AG09309 (cell line): ENCODE measurements at regions not wholly inside any gene's neighbourhood (a gene's known extent, or its start where the extent isn't known, plus 50 kb on each side); places are given as distances from the start of the nearest gene placed in this dataset.

Experiments used
- DNase-seq: peaks from one replicate; pipeline ENCODE4 v3.0.0-alpha.2; 2010; ENCODE audit warnings: low read depth
- H3K4me3 ChIP-seq: 2 replicates; pipeline ENCODE4 v1.5.1; 2011; ENCODE audit warnings: mild to moderate bottlenecking, low read depth, low read length, moderate library complexity; ENCODE audit not compliant: control insufficient read depth
- TF ChIP-seq, protein P1 (sequence below): IDR thresholded peaks from 2 replicates; pipeline ENCODE4 v1.5.1; 2011; ENCODE audit warnings: mild to moderate bottlenecking, low read depth, low read length, inconsistent platforms; ENCODE audit not compliant: insufficient read depth, control insufficient read depth; ENCODE audit errors: missing control alignments

DNA sequence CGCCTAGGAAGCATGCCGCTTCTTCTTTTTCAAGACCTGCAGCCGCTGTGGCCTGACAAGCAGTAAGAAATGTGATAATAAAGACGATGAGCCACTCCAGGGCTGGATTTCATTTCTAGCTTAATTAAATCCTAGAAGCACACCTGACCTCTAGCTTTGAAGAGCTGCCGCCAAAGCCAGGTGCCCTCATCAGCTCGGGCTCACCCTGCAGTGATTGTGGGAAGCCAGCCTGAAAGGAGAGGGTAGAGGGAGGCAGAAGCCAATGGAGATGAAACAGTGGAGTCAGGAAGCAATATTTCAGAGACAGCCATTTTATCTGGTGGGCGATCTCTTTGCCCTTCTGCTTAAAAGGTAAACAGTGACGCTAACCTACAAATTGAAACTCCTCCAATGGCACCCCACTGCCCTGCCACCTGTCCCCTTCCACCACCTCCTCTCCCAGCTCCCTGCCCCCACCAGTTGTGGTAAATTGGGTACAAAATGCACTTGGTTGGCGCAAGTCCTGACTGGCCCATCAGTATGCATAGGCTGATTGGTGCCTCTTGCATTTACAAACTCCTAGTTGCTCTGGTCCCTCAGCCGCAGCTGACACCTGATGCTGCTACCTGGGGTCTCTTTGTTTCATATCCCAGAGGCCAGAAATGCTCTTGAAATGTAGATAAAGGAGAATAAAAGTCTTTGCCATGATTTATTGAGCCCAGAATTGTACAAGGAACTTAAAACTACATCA lies 385.3 kb downstream of the PDCD6IP start:
- no peak for DNase-seq
- TF ChIP-seq, protein P1, sequence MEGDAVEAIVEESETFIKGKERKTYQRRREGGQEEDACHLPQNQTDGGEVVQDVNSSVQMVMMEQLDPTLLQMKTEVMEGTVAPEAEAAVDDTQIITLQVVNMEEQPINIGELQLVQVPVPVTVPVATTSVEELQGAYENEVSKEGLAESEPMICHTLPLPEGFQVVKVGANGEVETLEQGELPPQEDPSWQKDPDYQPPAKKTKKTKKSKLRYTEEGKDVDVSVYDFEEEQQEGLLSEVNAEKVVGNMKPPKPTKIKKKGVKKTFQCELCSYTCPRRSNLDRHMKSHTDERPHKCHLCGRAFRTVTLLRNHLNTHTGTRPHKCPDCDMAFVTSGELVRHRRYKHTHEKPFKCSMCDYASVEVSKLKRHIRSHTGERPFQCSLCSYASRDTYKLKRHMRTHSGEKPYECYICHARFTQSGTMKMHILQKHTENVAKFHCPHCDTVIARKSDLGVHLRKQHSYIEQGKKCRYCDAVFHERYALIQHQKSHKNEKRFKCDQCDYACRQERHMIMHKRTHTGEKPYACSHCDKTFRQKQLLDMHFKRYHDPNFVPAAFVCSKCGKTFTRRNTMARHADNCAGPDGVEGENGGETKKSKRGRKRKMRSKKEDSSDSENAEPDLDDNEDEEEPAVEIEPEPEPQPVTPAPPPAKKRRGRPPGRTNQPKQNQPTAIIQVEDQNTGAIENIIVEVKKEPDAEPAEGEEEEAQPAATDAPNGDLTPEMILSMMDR, result no peak
- no peak overlapping the region for H3K4me3 ChIP-seq

DNA sequence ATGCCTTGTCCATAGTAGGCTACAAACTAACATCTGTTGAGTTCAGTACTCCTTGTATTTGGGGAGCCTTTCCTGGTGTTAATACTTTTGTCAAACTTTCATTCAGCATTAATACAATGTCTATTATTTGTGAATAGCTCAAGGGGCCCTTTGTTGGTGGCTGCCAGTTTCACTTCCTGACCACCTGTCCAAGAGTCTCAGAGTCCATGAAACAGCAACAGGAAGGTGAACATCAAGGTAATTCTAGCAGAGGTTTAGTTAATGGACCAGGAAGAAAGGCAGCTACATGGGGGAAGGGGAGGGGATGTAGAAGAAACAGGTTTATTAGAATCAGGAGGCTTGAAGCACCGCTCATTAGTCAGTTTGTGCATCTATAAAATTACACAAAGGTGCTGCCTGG lies 386.9 kb downstream of the PDCD6IP start:
- no peak overlapping the region for H3K4me3 ChIP-seq
- TF ChIP-seq, protein P1, result no peak
- DNase-seq, result no peak

DNA sequence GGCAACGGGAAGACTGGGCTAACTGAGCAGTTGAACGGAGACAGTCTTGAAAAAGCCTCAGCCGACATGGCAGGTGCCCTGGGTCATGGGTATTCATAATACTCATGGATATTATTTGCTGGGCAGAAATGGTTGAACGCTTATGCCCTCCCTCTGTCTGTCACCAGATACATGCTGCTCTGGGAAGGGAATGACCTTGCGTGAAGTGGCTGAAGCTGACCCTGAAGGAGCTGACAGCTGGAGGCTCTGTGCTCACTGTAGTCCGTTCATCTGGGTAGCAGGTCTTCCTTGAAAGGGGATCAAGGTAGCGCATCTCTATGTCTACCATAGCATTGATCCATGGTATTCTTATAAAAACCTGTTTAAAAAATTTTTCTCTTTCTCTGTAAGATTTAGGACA lies 390.7 kb downstream of the PDCD6IP start:
- TF ChIP-seq, protein P1, result no peak
- H3K4me3 ChIP-seq, result no peak overlapping the region
- DNase-seq, result no peak

DNA sequence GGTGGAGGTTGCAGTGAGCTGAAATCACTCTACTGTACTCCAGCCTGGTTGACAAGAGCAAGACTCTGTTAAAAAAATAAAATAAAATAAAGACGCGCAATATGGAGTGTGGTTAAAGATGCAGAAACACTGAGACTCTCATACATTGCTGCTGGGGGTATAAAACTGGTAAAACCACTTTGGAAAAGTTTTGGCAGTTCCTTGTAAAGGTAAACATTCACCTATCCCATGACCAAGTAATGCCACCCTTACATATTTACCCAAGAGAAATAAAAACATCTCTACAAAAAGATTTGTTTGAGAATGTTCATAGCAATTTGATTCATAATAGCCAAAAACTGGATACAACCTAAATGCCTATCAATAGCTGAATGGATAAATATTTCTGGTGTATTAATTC lies 398.5 kb downstream of the PDCD6IP start:
- H3K4me3 ChIP-seq, result no peak overlapping the region
- DNase-seq, result no peak
- TF ChIP-seq, protein P1, result no peak

DNA sequence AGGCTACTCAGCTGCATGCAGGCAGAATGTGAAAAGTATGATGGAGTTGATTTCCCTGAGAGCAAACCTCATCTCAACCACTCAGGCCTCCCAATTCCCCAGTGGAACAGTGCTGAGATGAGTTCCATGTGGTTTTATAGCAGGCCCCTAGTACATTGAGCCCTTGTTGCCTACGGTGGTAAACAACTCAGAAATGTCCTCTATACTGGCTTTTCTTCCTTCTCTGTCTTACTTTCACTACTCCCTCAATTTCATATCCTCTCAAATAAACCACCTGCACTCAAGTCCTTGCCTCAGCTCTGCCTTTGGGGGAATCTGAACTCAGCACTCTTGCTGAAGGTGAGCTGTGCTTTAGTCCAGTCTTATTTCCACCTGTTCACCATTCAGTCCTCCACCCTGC lies 399.9 kb downstream of the PDCD6IP start:
- no peak for DNase-seq
- no peak overlapping the region for H3K4me3 ChIP-seq
- TF ChIP-seq, protein P1, result no peak

DNA sequence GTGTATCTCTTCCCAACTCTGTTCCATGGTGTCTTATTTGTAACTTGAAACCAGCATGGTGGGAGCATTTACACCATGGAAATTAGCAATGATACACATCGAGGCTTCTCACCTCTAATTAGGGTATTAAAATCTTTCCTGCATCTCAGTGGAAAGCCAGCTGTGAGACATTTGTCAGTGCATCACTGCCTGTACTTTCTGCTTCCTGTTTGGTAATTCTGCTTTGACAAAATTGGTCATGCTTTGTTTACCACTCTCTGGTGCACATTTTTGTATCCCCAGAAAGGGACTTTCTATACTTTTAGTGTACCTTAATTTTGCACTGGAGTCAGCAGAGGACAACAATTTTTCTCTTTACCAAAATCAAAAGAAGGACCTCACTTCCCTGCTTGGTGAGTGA lies 402.1 kb downstream of the PDCD6IP start:
- DNase-seq, result no peak
- no peak overlapping the region for H3K4me3 ChIP-seq
- TF ChIP-seq, protein P1, result no peak
